Fibroblast of lung (primary cell): ENCODE measurements at regions not wholly inside any gene's neighbourhood (a gene's known extent, or its start where the extent isn't known, plus 50 kb on each side); places are given as distances from the start of the nearest gene placed in this dataset.

Source experiments
- DNase-seq, 2 donors: peaks; one replicate each; pipeline versions ENCODE4 v3.0.0 to v3.0.0-alpha.2; 2010; ENCODE audit warnings: low read depth in 2 of 2
- H2AFZ ChIP-seq: 2 replicates; pipeline ENCODE4 v1.5.1; 2012; ENCODE audit warnings: low read length, control low read depth, inconsistent platforms
- H3K27ac ChIP-seq: 2 replicates; pipeline ENCODE4 v1.5.1; 2011; ENCODE audit warnings: low read length, control low read depth; ENCODE audit not compliant: insufficient read depth
- H3K27me3 ChIP-seq: 2 replicates; pipeline ENCODE4 v1.5.1; 2011; ENCODE audit warnings: mild to moderate bottlenecking, low read length; ENCODE audit not compliant: control insufficient read depth, insufficient read depth
- H3K36me3 ChIP-seq: 2 replicates; pipeline ENCODE4 v1.5.1; 2011; ENCODE audit warnings: low read length; ENCODE audit not compliant: control insufficient read depth, insufficient read depth
- H3K4me1 ChIP-seq: 2 replicates; pipeline ENCODE4 v1.5.1; 2011; ENCODE audit warnings: low read length; ENCODE audit not compliant: control insufficient read depth, insufficient read depth; ENCODE audit errors: extremely low read depth
- H3K4me2 ChIP-seq: 2 replicates; pipeline ENCODE4 v1.5.1; 2011; ENCODE audit warnings: low read length, control low read depth; ENCODE audit not compliant: insufficient read depth; ENCODE audit errors: extremely low read depth
- H3K4me3 ChIP-seq, 4 experiments: fragments of 200-600 bp in 1 of 4; sonication (generic) in 1 of 4; replicated peaks in 1 of 4; 2 replicates each; pipeline ENCODE4 v1.5.1; 2011 to 2016; ENCODE audit warnings: low read length in 4 of 4, low read depth in 3 of 4, mild to moderate bottlenecking in 3 of 4, control low read depth in 2 of 4, inconsistent platforms in 1 of 4, mixed read lengths in 1 of 4; ENCODE audit not compliant: insufficient read depth in 1 of 4; ENCODE audit errors: control extremely low read depth in 1 of 4
- H3K79me2 ChIP-seq: 2 replicates; pipeline ENCODE4 v1.5.1; 2012; ENCODE audit warnings: mild to moderate bottlenecking, low read length, inconsistent platforms; ENCODE audit not compliant: control insufficient read depth, insufficient read depth
- H3K9ac ChIP-seq: 2 replicates; pipeline ENCODE4 v1.5.1; 2011; ENCODE audit warnings: mild to moderate bottlenecking, low read length, control low read depth; ENCODE audit not compliant: insufficient read depth
- H3K9me3 ChIP-seq: 2 replicates; pipeline ENCODE4 v1.5.1; 2012; ENCODE audit warnings: low read depth, low read length; ENCODE audit not compliant: control insufficient read depth, insufficient read depth
- H4K20me1 ChIP-seq: 2 replicates; pipeline ENCODE4 v1.5.1; 2011; ENCODE audit warnings: low read length; ENCODE audit not compliant: control insufficient read depth, insufficient read depth; ENCODE audit errors: extremely low read depth
- EZH2 ChIP-seq: IDR thresholded peaks from 2 replicates; pipeline ENCODE4 v1.5.1; 2012; ENCODE audit warnings: low read length, control low read depth, mild to moderate bottlenecking; ENCODE audit errors: missing control alignments
- TF ChIP-seq, protein P1 (sequence below), 2 donors: IDR thresholded peaks in 1 of 2; conservative IDR thresholded peaks in 1 of 2; 1 replicate in 1 of 2; 2 replicates in 1 of 2; pipeline ENCODE4 v1.5.1; 2011 to 2012; ENCODE audit warnings: low read length in 2 of 2, control low read depth in 1 of 2, inconsistent platforms in 1 of 2, low read depth in 1 of 2, mild to moderate bottlenecking in 1 of 2

GRCh38 chr3:177929310-177929709 lies 606.9 kb upstream of the KCNMB2 start:
- no peak overlapping the region for H3K27ac ChIP-seq
- no peak overlapping the region for H3K4me3 ChIP-seq
- H4K20me1 ChIP-seq = no peaks in the 10 kb centered on the region
- DNase-seq = peak in 1 of 2 donors; percentile 60
- no peak overlapping the region for H3K9ac ChIP-seq
- H3K36me3 ChIP-seq = no peaks in the 10 kb centered on the region
- H3K4me2 ChIP-seq = no peak overlapping the region
- H3K9me3 ChIP-seq = no peaks in the 10 kb centered on the region
- no peak overlapping the region for H2AFZ ChIP-seq
- peaks cover 5% of the 10 kb centered on the region for H3K4me1 ChIP-seq
- no peaks in the 10 kb centered on the region for H3K27me3 ChIP-seq
- H3K79me2 ChIP-seq = no peaks in the 10 kb centered on the region
- TF ChIP-seq, protein P1, sequence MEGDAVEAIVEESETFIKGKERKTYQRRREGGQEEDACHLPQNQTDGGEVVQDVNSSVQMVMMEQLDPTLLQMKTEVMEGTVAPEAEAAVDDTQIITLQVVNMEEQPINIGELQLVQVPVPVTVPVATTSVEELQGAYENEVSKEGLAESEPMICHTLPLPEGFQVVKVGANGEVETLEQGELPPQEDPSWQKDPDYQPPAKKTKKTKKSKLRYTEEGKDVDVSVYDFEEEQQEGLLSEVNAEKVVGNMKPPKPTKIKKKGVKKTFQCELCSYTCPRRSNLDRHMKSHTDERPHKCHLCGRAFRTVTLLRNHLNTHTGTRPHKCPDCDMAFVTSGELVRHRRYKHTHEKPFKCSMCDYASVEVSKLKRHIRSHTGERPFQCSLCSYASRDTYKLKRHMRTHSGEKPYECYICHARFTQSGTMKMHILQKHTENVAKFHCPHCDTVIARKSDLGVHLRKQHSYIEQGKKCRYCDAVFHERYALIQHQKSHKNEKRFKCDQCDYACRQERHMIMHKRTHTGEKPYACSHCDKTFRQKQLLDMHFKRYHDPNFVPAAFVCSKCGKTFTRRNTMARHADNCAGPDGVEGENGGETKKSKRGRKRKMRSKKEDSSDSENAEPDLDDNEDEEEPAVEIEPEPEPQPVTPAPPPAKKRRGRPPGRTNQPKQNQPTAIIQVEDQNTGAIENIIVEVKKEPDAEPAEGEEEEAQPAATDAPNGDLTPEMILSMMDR (conservative IDR thresholded peaks at IDR 0.05 in 1 of 2, IDR thresholded peaks at IDR 0.05 in 1 of 2; ENCODE audit: low read depth in 1 of 2, low read length in 2 of 2) = no peak
- no peak for TF ChIP-seq EZH2

GRCh38 chr3:177930771-177931170 lies 605.5 kb upstream of the KCNMB2 start:
- peaks cover 5% of the 10 kb centered on the region for H3K4me1 ChIP-seq
- no peak overlapping the region for H3K4me2 ChIP-seq
- no peak overlapping the region for H3K9ac ChIP-seq
- H3K4me3 ChIP-seq = no peak overlapping the region
- H4K20me1 ChIP-seq = no peaks in the 10 kb centered on the region
- H3K27me3 ChIP-seq = no peaks in the 10 kb centered on the region
- no peaks in the 10 kb centered on the region for H3K36me3 ChIP-seq
- TF ChIP-seq, protein P1 (conservative IDR thresholded peaks at IDR 0.05 in 1 of 2, IDR thresholded peaks at IDR 0.05 in 1 of 2; ENCODE audit: low read depth in 1 of 2, low read length in 2 of 2) = no peak
- no peak for TF ChIP-seq EZH2
- no peaks in the 10 kb centered on the region for H3K9me3 ChIP-seq
- peak in 1 of 2 donors; percentile 52 for DNase-seq
- H2AFZ ChIP-seq = no peak overlapping the region
- H3K27ac ChIP-seq = no peak overlapping the region
- no peaks in the 10 kb centered on the region for H3K79me2 ChIP-seq

- H3K27ac ChIP-seq = no peak overlapping the region
- no peak overlapping the region for H3K4me3 ChIP-seq
- DNase-seq = no peak
- TF ChIP-seq EZH2 = no peak
- TF ChIP-seq, protein P1 (conservative IDR thresholded peaks at IDR 0.05 in 1 of 2, IDR thresholded peaks at IDR 0.05 in 1 of 2; ENCODE audit: low read depth in 1 of 2, low read length in 2 of 2) = no peak
- H3K27me3 ChIP-seq = no peaks in the 10 kb centered on the region
- H2AFZ ChIP-seq = no peak overlapping the region
- no peaks in the 10 kb centered on the region for H4K20me1 ChIP-seq
- peaks cover 5% of the 10 kb centered on the region for H3K4me1 ChIP-seq
- no peak overlapping the region for H3K4me2 ChIP-seq
- no peak overlapping the region for H3K9ac ChIP-seq
- H3K9me3 ChIP-seq = no peaks in the 10 kb centered on the region
- H3K36me3 ChIP-seq = no peaks in the 10 kb centered on the region
- H3K79me2 ChIP-seq = no peaks in the 10 kb centered on the region
These were observed 604.9 kb upstream of the KCNMB2 start for GRCh38 chr3:177931346-177931745.
